Adrenal gland (tissue), 5 donors: ENCODE measurements at regions not wholly inside any gene's neighbourhood (a gene's known extent, or its start where the extent isn't known, plus 50 kb on each side); places are given as distances from the start of the nearest gene placed in this dataset.

Experiments
- CTCF ChIP-seq, 6 experiments: fragments of 450-650 bp in 4 of 6; fragments of 200-600 bp in 2 of 6; sonication (generic) in 1 of 6; IDR thresholded peaks; 1 replicate in 5 of 6; 2 replicates in 1 of 6; pipeline versions ENCODE4 v1.5.1 to v1.8.0; 2016 to 2021; ENCODE audit warnings: antibody characterized with exemption in 6 of 6, mild to moderate bottlenecking in 2 of 6, moderate library complexity in 1 of 6
- POLR2A ChIP-seq, 2 donors: fragments of 450-650 bp; IDR thresholded peaks; one replicate each; pipeline ENCODE4 v1.6.1; 2017; ENCODE audit warnings: antibody characterized with exemption in 2 of 2, mild to moderate bottlenecking in 2 of 2, moderate library complexity in 1 of 2
- donor health status: DM: no; HTN: no; CAD: no.

DNA sequence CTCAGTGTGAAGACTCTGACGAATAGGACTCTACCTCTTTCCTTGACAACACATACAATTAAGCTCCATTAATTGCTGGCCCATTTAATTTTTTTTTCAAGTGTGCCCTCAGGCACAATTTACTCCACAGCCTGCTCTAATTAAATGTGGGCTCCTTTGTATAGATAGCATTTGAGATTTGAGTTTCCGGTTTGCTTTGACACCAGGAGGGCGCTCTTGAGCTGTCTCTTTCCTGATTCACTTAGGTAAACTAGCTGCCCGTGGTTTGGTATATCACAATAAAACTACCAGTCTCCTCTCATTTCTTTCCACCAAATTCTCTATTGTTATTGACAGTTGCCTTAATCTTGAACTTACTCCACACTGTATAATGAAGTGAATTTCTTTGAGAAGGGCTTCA, 666.0 kb downstream of the DSC3 start:
- TF ChIP-seq POLR2A (IDR thresholded peaks at IDR 0.05): no peak
- no peak for TF ChIP-seq CTCF (IDR thresholded peaks at IDR 0.05)
